Tibial nerve (tissue), 4 donors: ENCODE measurements at regions not wholly inside any gene's neighbourhood (a gene's known extent, or its start where the extent isn't known, plus 50 kb on each side); places are given as distances from the start of the nearest gene placed in this dataset.

ENCODE experiments used
- DNase-seq, 2 donors: peaks; one replicate each; pipeline ENCODE4 v3.0.0-alpha.2; 2019; ENCODE audit warnings: low spot score in 2 of 2
- H3K27ac ChIP-seq, 4 donors: fragments of 200-600 bp; sonication (generic) in 3 of 4; one replicate each; pipeline ENCODE4 v1.5.1; 2017 to 2019; ENCODE audit warnings: mild to moderate bottlenecking in 1 of 4
- H3K27me3 ChIP-seq, 2 donors: fragments of 200-600 bp; sonication (generic) in 1 of 2; one replicate each; pipeline versions ENCODE4 v1.5.1 to v1.6.0; 2017 to 2019
- H3K36me3 ChIP-seq, 3 donors: fragments of 200-600 bp; sonication (generic); one replicate each; pipeline ENCODE4 v1.5.1; 2018 to 2019
- H3K4me1 ChIP-seq, 4 donors: fragments of 200-600 bp; sonication (generic) in 3 of 4; one replicate each; pipeline ENCODE4 v1.5.1; 2017 to 2019
- H3K4me3 ChIP-seq, 4 donors: fragments of 200-600 bp; sonication (generic) in 3 of 4; one replicate each; pipeline ENCODE4 v1.5.1; 2017 to 2019; ENCODE audit warnings: mild to moderate bottlenecking in 1 of 4, moderate library complexity in 1 of 4
- H3K9me3 ChIP-seq, 4 donors: fragments of 200-600 bp; sonication (generic) in 3 of 4; one replicate each; pipeline ENCODE4 v1.5.1; 2017 to 2019
- CTCF ChIP-seq, 5 experiments: fragments of 200-600 bp in 3 of 5; fragments of 450-650 bp in 2 of 5; sonication (generic) in 3 of 5; IDR thresholded peaks; one replicate each; pipeline ENCODE4 v1.5.1; 2016 to 2019; ENCODE audit warnings: antibody characterized with exemption in 5 of 5, mild to moderate bottlenecking in 3 of 5, moderate library complexity in 2 of 5
- EP300 ChIP-seq, 2 donors: sonication (generic); formaldehyde crosslinking; IDR thresholded peaks; one replicate each; pipeline ENCODE4 v1.6.1; 2017; ENCODE audit warnings: antibody characterized with exemption in 2 of 2, mild to moderate bottlenecking in 1 of 2
- POLR2A ChIP-seq, 2 donors: fragments of 450-650 bp; IDR thresholded peaks; one replicate each; pipeline ENCODE4 v1.6.1; 2017; ENCODE audit warnings: antibody characterized with exemption in 2 of 2, mild to moderate bottlenecking in 2 of 2, moderate library complexity in 2 of 2
- WGBS, 2 donors: methylation state at CpG; one replicate each; pipeline ENCODE4 v1.1.5; 2018; 5-methylcytosine and 5-hydroxymethylcytosine counted together

GRCh38 chr7:52311886-52312285 is 723.5 kb upstream of the POM121L12 start:
- no peak for DNase-seq
- H3K36me3 ChIP-seq, result no peaks in the 10 kb centered on the region
- TF ChIP-seq CTCF (IDR thresholded peaks at IDR 0.05), result no peak
- peaks cover 0 to 3% (median 0%) of the 10 kb centered on the region in 4 donors for H3K9me3 ChIP-seq
- no peak overlapping the region for H3K27ac ChIP-seq
- no peaks in the 10 kb centered on the region for H3K4me1 ChIP-seq
- no peaks in the 10 kb centered on the region for H3K27me3 ChIP-seq
- H3K4me3 ChIP-seq, result no peak overlapping the region

- H3K27ac ChIP-seq, result no peak overlapping the region
- TF ChIP-seq EP300 (IDR thresholded peaks at IDR 0.05), result no peak
- TF ChIP-seq POLR2A (IDR thresholded peaks at IDR 0.05), result no peak
- no peak for TF ChIP-seq CTCF (IDR thresholded peaks at IDR 0.05)
- H3K9me3 ChIP-seq, result no peaks in the 10 kb centered on the region
- H3K36me3 ChIP-seq, result no peaks in the 10 kb centered on the region
- DNase-seq, result no peak
- H3K4me1 ChIP-seq, result no peaks in the 10 kb centered on the region
- no peaks in the 10 kb centered on the region for H3K27me3 ChIP-seq
- H3K4me3 ChIP-seq, result no peak overlapping the region
Observed at GRCh38 chr7:52309631-52310030, 725.8 kb upstream of the POM121L12 start.

GRCh38 chr7:52302765-52303520 is 732.5 kb upstream of the POM121L12 start:
- Histone ChIP-seq H3K36me3 (no peaks in the 10 kb centered on the region), H3K27me3 (no peaks in the 10 kb centered on the region), H3K9me3 (no peaks in the 10 kb centered on the region), H3K27ac (no peak overlapping the region), H3K4me3 (no peak overlapping the region), H3K4me1 (no peaks in the 10 kb centered on the region)
- no peak for TF ChIP-seq CTCF (IDR thresholded peaks at IDR 0.05)
- TF ChIP-seq EP300 (IDR thresholded peaks at IDR 0.05), result no peak
- no peak for TF ChIP-seq POLR2A (IDR thresholded peaks at IDR 0.05)
- no peak for DNase-seq
- 95 to 96% methylated on average over 22 to 23 of the region's 31 CpGs for WGBS, 2 donors

GRCh38 chr7:52297128-52297527 is 738.3 kb upstream of the POM121L12 start:
- DNase-seq, result no peak
- Histone ChIP-seq H3K4me3 (no peak overlapping the region), H3K27me3 (no peaks in the 10 kb centered on the region), H3K27ac (no peak overlapping the region), H3K4me1 (no peaks in the 10 kb centered on the region), H3K36me3 (no peaks in the 10 kb centered on the region), H3K9me3 (peaks cover 0 to 19% (median 0%) of the 10 kb centered on the region in 4 donors)
- 82 to 84% methylated on average over 5 of the region's 5 CpGs for WGBS, 2 donors
- no peak for TF ChIP-seq POLR2A (IDR thresholded peaks at IDR 0.05)
- TF ChIP-seq EP300 (IDR thresholded peaks at IDR 0.05), result no peak
- TF ChIP-seq CTCF (IDR thresholded peaks at IDR 0.05), result no peak

GRCh38 chr7:52294942-52295341 is 740.5 kb upstream of the POM121L12 start:
- Histone ChIP-seq H3K27me3 (no peaks in the 10 kb centered on the region), H3K4me3 (no peak overlapping the region)
- 88 to 91% methylated on average over 7 of the region's 7 CpGs for WGBS, 2 donors

More at GRCh38 chr7:52294942-52295341, 740.5 kb upstream of the POM121L12 start:
- H3K36me3 ChIP-seq, result no peaks in the 10 kb centered on the region
- H3K4me1 ChIP-seq, result no peaks in the 10 kb centered on the region
- TF ChIP-seq CTCF (IDR thresholded peaks at IDR 0.05) (no peak), POLR2A (IDR thresholded peaks at IDR 0.05) (no peak), EP300 (IDR thresholded peaks at IDR 0.05) (no peak)
- DNase-seq, result no peak
- peaks cover 0 to 19% (median 0%) of the 10 kb centered on the region in 4 donors for H3K9me3 ChIP-seq
- no peak overlapping the region for H3K27ac ChIP-seq
